ENCODE measurements at regions not wholly inside any gene's neighbourhood (a gene's known extent, or its start where the extent isn't known, plus 50 kb on each side); places are given as distances from the start of the nearest gene placed in this dataset.

GRCh38 chr12:47548401-47548800, 157.4 kb downstream of the RPAP3 start:
- CTCF ChIA-PET = no interaction called here
- no peaks in the 10 kb centered on the region for H3K36me3 ChIP-seq (ENCODE audit: insufficient read depth, low read length, poor library complexity, severe bottlenecking)
- H3K27ac ChIP-seq (ENCODE audit: low read depth, low read length, poor library complexity, severe bottlenecking) = no peak overlapping the region
- no TSS peak for BruUV-seq (replicated peaks)
- H3K27me3 ChIP-seq (replicated peaks; ENCODE audit: insufficient read depth, low read depth, low read length, poor library complexity) = no peaks in the 10 kb centered on the region
- peaks cover 9% of the 10 kb centered on the region for H3K9me3 ChIP-seq (ENCODE audit: low read depth, low read length, poor library complexity, severe bottlenecking)
- POLR2A ChIA-PET (ENCODE audit: low non-redundant PET) = no interaction called here
- TF ChIP-seq EZH2 (IDR thresholded peaks at IDR 0.05; ENCODE audit: borderline replicate concordance, low read depth, low read length, poor library complexity, severe bottlenecking) (no peak), CTCF (conservative IDR thresholded peaks at IDR 0.05; ENCODE audit: low read depth, low read length) (no peak)
- no peak overlapping the region for H3K4me3 ChIP-seq (ENCODE audit: low read depth, low read length, poor library complexity, severe bottlenecking)
- no peaks in the 10 kb centered on the region for H3K4me1 ChIP-seq (ENCODE audit: insufficient read depth, low read length, poor library complexity, severe bottlenecking)
- intact Hi-C loops (cut with micrococcal nuclease; ENCODE audit: unreplicated experiment) = loop anchor here (10.0 kb wide), 1 partner anchor 514 kb away; no protein-coding TSS in a partner anchor
- no peak for DNase-seq (ENCODE audit: low spot score)

GRCh38 chr12:47547077-47547476, 158.8 kb downstream of the RPAP3 start:
- intact Hi-C loops (cut with micrococcal nuclease; ENCODE audit: unreplicated experiment) = loop anchor here (10.0 kb wide), 1 partner anchor 512 kb away; no protein-coding TSS in a partner anchor
- no peak for TF ChIP-seq EZH2 (IDR thresholded peaks at IDR 0.05; ENCODE audit: borderline replicate concordance, low read depth, low read length, poor library complexity, severe bottlenecking)
- TF ChIP-seq CTCF (conservative IDR thresholded peaks at IDR 0.05; ENCODE audit: low read depth, low read length) = peak; percentile 68
- Histone ChIP-seq H3K9me3 (ENCODE audit: low read depth, low read length, poor library complexity, severe bottlenecking) (no peaks in the 10 kb centered on the region), H3K27ac (ENCODE audit: low read depth, low read length, poor library complexity, severe bottlenecking) (no peak overlapping the region), H3K4me1 (ENCODE audit: insufficient read depth, low read length, poor library complexity, severe bottlenecking) (no peaks in the 10 kb centered on the region), H3K27me3 (replicated peaks; ENCODE audit: insufficient read depth, low read depth, low read length, poor library complexity) (no peaks in the 10 kb centered on the region), H3K36me3 (ENCODE audit: insufficient read depth, low read length, poor library complexity, severe bottlenecking) (no peaks in the 10 kb centered on the region), H3K4me3 (ENCODE audit: low read depth, low read length, poor library complexity, severe bottlenecking) (no peak overlapping the region)
- CTCF ChIA-PET = interaction anchor here (1.0 to 1.2 kb wide), 2 partner anchors 90 to 139 kb away, joined by 3 to 8 read pairs; no protein-coding TSS in a partner anchor
- DNase-seq (ENCODE audit: low spot score) = peak; percentile 47
- BruUV-seq (replicated peaks) = no TSS peak
- POLR2A ChIA-PET (ENCODE audit: low non-redundant PET) = interaction anchor here (0.6 kb wide), 1 partner anchor 8 kb away, joined by 3 read pairs; no protein-coding TSS in a partner anchor

GRCh38 chr12:47545938-47546609, 159.8 kb downstream of the RPAP3 start:
- intact Hi-C loops (cut with micrococcal nuclease; ENCODE audit: unreplicated experiment) = loop anchor here (10.0 kb wide), 1 partner anchor 511 kb away; no protein-coding TSS in a partner anchor
- TF ChIP-seq EZH2 (IDR thresholded peaks at IDR 0.05; ENCODE audit: borderline replicate concordance, low read depth, low read length, poor library complexity, severe bottlenecking) (no peak), CTCF (conservative IDR thresholded peaks at IDR 0.05; ENCODE audit: low read depth, low read length) (no peak)
- Histone ChIP-seq H3K36me3 (ENCODE audit: insufficient read depth, low read length, poor library complexity, severe bottlenecking) (no peaks in the 10 kb centered on the region), H3K4me3 (ENCODE audit: low read depth, low read length, poor library complexity, severe bottlenecking) (no peak overlapping the region), H3K27ac (ENCODE audit: low read depth, low read length, poor library complexity, severe bottlenecking) (no peak overlapping the region), H3K4me1 (ENCODE audit: insufficient read depth, low read length, poor library complexity, severe bottlenecking) (no peaks in the 10 kb centered on the region), H3K27me3 (replicated peaks; ENCODE audit: insufficient read depth, low read depth, low read length, poor library complexity) (no peaks in the 10 kb centered on the region), H3K9me3 (ENCODE audit: low read depth, low read length, poor library complexity, severe bottlenecking) (no peaks in the 10 kb centered on the region)
- no peak for DNase-seq (ENCODE audit: low spot score)
- ChIA-PET CTCF (interaction anchor here (1.2 kb wide), 1 partner anchor 91 kb away, joined by 8 read pairs; no protein-coding TSS in a partner anchor), POLR2A (ENCODE audit: low non-redundant PET) (no interaction called here)
- no TSS peak for BruUV-seq (replicated peaks)
